MCF 10A (cell line): ENCODE measurements at regions not wholly inside any gene's neighbourhood (a gene's known extent, or its start where the extent isn't known, plus 50 kb on each side); places are given as distances from the start of the nearest gene placed in this dataset.

Experiments used
- BruUV-seq: library from RNA; stranded (reverse); fragments of 400-500 nt; replicated peaks from 2 replicates; lab custom pipeline; 2021; lab: Mats Ljungman, UMichigan
- CTCF ChIA-PET: fragments of 300-600 bp; sonication (Branson Sonifier 250); formaldehyde crosslinking; extraction: SDS; loops from one replicate; lab custom pipeline; 2021; ENCODE audit warnings: antibody characterized with exemption, inconsistent platforms; lab: Yijun Ruan, JAX
- POLR2A ChIA-PET: fragments of 300-600, 350-650 bp; sonication (Branson Sonifier 250); formaldehyde crosslinking; extraction: SDS; loops from one replicate; lab custom pipeline; 2020; ENCODE audit warnings: antibody characterized with exemption, inconsistent platforms; lab: Yijun Ruan, JAX
- DNase-seq: peaks from one replicate; pipeline ENCODE4 v3.0.0-alpha.2; 2018; ENCODE audit not compliant: unreplicated experiment
- H3K27ac Mint-ChIP-seq: one replicate; pipeline ENCODE4 v1.8.0; 2022; ENCODE audit warnings: mild to moderate bottlenecking, low read depth, mixed read lengths; ENCODE audit not compliant: unreplicated experiment
- H3K27me3 Mint-ChIP-seq: one replicate; pipeline ENCODE4 v1.8.0; 2022; ENCODE audit warnings: mixed read lengths; ENCODE audit not compliant: insufficient read depth, unreplicated experiment
- H3K36me3 Mint-ChIP-seq: one replicate; pipeline ENCODE4 v1.8.0; 2022; ENCODE audit warnings: mild to moderate bottlenecking, moderate library complexity, mixed read lengths; ENCODE audit not compliant: insufficient read depth, unreplicated experiment
- H3K4me1 Mint-ChIP-seq: one replicate; pipeline ENCODE4 v1.8.0; 2022; ENCODE audit warnings: mixed read lengths; ENCODE audit not compliant: insufficient read depth, unreplicated experiment
- H3K4me3 Mint-ChIP-seq: one replicate; pipeline ENCODE4 v1.8.0; 2022; ENCODE audit warnings: mild to moderate bottlenecking, moderate library complexity, mixed read lengths; ENCODE audit not compliant: unreplicated experiment
- H3K9me3 Mint-ChIP-seq: one replicate; pipeline ENCODE4 v1.8.0; 2022; ENCODE audit warnings: mixed read lengths; ENCODE audit not compliant: unreplicated experiment
- CTCF ChIP-seq: fragments of 200-600 bp; IDR thresholded peaks from one replicate; pipeline ENCODE4 v1.8.0; 2022; ENCODE audit warnings: antibody characterized with exemption, mild to moderate bottlenecking; ENCODE audit not compliant: unreplicated experiment
- intact Hi-C: fragments of 100-400 bp; cut with micrococcal nuclease; formaldehyde crosslinking; loops from 2 replicates; pipeline ENCODE4 v1.14.1; 2022

- no peak for DNase-seq
- ChIA-PET POLR2A (interaction anchor here (0.7 kb wide), 1 partner anchor 95 kb away, joined by 3 read pairs; no protein-coding TSS in a partner anchor), CTCF (interaction anchor here (0.6 kb wide), 1 partner anchor 53 kb away, joined by 3 read pairs; no protein-coding TSS in a partner anchor)
- intact Hi-C loops: no loop called here
- Mint-ChIP-seq H3K36me3 (no peaks in the 10 kb centered on the region), H3K27ac (no peak overlapping the region), H3K4me3 (no peak overlapping the region), H3K27me3 (no peaks in the 10 kb centered on the region), H3K9me3 (no peaks in the 10 kb centered on the region), H3K4me1 (peaks cover 14% of the 10 kb centered on the region)
- no peak for TF ChIP-seq CTCF
- BruUV-seq: no TSS peak
Observed at GRCh38 chr3:1907911-1908310, 190.8 kb upstream of the CNTN4 start.

- Mint-ChIP-seq H3K9me3 (no peaks in the 10 kb centered on the region), H3K4me1 (peaks cover 14% of the 10 kb centered on the region), H3K4me3 (no peak overlapping the region), H3K36me3 (no peaks in the 10 kb centered on the region), H3K27ac (peak overlapping the region; percentile 39), H3K27me3 (no peaks in the 10 kb centered on the region)
- BruUV-seq: no TSS peak
- POLR2A ChIA-PET: interaction anchor here (0.7 to 1.0 kb wide), 3 partner anchors 10 to 821 kb away, joined by 3 read pairs; no protein-coding TSS in a partner anchor
- DNase-seq: no peak
- intact Hi-C loops: no loop called here
- no peak for TF ChIP-seq CTCF
- CTCF ChIA-PET: interaction anchor here (0.6 kb wide), 1 partner anchor 52 kb away, joined by 3 read pairs; no protein-coding TSS in a partner anchor
Observed at GRCh38 chr3:1908651-1909445, 189.8 kb upstream of the CNTN4 start.

GRCh38 chr3:1910322-1910721 is 188.3 kb upstream of the CNTN4 start:
- POLR2A ChIA-PET: interaction anchor here (1.0 kb wide), 1 partner anchor 9 kb away, joined by 3 read pairs; no protein-coding TSS in a partner anchor
- CTCF ChIA-PET: interaction anchor here (1.4 kb wide), 1 partner anchor 12 kb away, joined by 3 read pairs; no protein-coding TSS in a partner anchor
- Mint-ChIP-seq H3K9me3 (no peaks in the 10 kb centered on the region), H3K36me3 (no peaks in the 10 kb centered on the region), H3K4me3 (no peak overlapping the region), H3K27ac (no peak overlapping the region), H3K27me3 (no peaks in the 10 kb centered on the region), H3K4me1 (peaks cover 14% of the 10 kb centered on the region)
- intact Hi-C loops: loop anchor here (5.0 kb wide), 1 partner anchor 52 kb away; no protein-coding TSS in a partner anchor
- BruUV-seq: no TSS peak
- DNase-seq: no peak
- TF ChIP-seq CTCF: no peak

- TF ChIP-seq CTCF: no peak
- no peak overlapping the region for H3K4me3 Mint-ChIP-seq
- intact Hi-C loops: no loop called here
- H3K4me1 Mint-ChIP-seq: no peaks in the 10 kb centered on the region
- DNase-seq: no peak
- peaks cover 14% of the 10 kb centered on the region for H3K9me3 Mint-ChIP-seq
- no peak overlapping the region for H3K27ac Mint-ChIP-seq
- no peaks in the 10 kb centered on the region for H3K27me3 Mint-ChIP-seq
- ChIA-PET POLR2A (no interaction called here), CTCF (no interaction called here)
- H3K36me3 Mint-ChIP-seq: no peaks in the 10 kb centered on the region
- no TSS peak for BruUV-seq
Observed at GRCh38 chr3:1929788-1930414, 168.8 kb upstream of the CNTN4 start.
